HL-60 (cell line): ENCODE measurements at regions not wholly inside any gene's neighbourhood (a gene's known extent, or its start where the extent isn't known, plus 50 kb on each side); places are given as distances from the start of the nearest gene placed in this dataset.

ENCODE experiments used
- GABPA ChIP-seq: IDR thresholded peaks from 2 replicates; pipeline ENCODE4 v1.6.1; 2012; ENCODE audit warnings: low read depth
- POLR2AphosphoS5 ChIP-seq: IDR thresholded peaks from 2 replicates; pipeline ENCODE4 v1.6.1; 2012; ENCODE audit warnings: low read depth
- TF ChIP-seq, protein P1 (sequence below): IDR thresholded peaks from one replicate; pipeline ENCODE4 v1.5.1; 2011; ENCODE audit warnings: low read length, control low read depth, inconsistent platforms; ENCODE audit not compliant: insufficient read depth

- TF ChIP-seq POLR2AphosphoS5 (no peak), GABPA (no peak)
- TF ChIP-seq, protein P1, sequence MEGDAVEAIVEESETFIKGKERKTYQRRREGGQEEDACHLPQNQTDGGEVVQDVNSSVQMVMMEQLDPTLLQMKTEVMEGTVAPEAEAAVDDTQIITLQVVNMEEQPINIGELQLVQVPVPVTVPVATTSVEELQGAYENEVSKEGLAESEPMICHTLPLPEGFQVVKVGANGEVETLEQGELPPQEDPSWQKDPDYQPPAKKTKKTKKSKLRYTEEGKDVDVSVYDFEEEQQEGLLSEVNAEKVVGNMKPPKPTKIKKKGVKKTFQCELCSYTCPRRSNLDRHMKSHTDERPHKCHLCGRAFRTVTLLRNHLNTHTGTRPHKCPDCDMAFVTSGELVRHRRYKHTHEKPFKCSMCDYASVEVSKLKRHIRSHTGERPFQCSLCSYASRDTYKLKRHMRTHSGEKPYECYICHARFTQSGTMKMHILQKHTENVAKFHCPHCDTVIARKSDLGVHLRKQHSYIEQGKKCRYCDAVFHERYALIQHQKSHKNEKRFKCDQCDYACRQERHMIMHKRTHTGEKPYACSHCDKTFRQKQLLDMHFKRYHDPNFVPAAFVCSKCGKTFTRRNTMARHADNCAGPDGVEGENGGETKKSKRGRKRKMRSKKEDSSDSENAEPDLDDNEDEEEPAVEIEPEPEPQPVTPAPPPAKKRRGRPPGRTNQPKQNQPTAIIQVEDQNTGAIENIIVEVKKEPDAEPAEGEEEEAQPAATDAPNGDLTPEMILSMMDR = no peak
Observed at GRCh38 chr1:230498704-230499103, 72.6 kb upstream of the PGBD5 start.
